ENCODE measurements at regions not wholly inside any gene's neighbourhood (a gene's known extent, or its start where the extent isn't known, plus 50 kb on each side); places are given as distances from the start of the nearest gene placed in this dataset.

- DNase-seq (ENCODE audit: low read depth), result peak; percentile 11
- TF ChIP-seq, protein P1, sequence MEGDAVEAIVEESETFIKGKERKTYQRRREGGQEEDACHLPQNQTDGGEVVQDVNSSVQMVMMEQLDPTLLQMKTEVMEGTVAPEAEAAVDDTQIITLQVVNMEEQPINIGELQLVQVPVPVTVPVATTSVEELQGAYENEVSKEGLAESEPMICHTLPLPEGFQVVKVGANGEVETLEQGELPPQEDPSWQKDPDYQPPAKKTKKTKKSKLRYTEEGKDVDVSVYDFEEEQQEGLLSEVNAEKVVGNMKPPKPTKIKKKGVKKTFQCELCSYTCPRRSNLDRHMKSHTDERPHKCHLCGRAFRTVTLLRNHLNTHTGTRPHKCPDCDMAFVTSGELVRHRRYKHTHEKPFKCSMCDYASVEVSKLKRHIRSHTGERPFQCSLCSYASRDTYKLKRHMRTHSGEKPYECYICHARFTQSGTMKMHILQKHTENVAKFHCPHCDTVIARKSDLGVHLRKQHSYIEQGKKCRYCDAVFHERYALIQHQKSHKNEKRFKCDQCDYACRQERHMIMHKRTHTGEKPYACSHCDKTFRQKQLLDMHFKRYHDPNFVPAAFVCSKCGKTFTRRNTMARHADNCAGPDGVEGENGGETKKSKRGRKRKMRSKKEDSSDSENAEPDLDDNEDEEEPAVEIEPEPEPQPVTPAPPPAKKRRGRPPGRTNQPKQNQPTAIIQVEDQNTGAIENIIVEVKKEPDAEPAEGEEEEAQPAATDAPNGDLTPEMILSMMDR (conservative IDR thresholded peaks at IDR 0.05; ENCODE audit: low read length), result no peak
- no peak overlapping the region for H3K4me3 ChIP-seq (ENCODE audit: low read length)
Measured at GRCh38 chr1:193435781-193436180, 249.4 kb upstream of the B3GALT2 start.

GRCh38 chr1:193434319-193434718 is 247.9 kb upstream of the B3GALT2 start:
- TF ChIP-seq, protein P1 (conservative IDR thresholded peaks at IDR 0.05; ENCODE audit: low read length), result no peak
- DNase-seq (ENCODE audit: low read depth), result no peak
- H3K4me3 ChIP-seq (ENCODE audit: low read length), result no peak overlapping the region

DNA sequence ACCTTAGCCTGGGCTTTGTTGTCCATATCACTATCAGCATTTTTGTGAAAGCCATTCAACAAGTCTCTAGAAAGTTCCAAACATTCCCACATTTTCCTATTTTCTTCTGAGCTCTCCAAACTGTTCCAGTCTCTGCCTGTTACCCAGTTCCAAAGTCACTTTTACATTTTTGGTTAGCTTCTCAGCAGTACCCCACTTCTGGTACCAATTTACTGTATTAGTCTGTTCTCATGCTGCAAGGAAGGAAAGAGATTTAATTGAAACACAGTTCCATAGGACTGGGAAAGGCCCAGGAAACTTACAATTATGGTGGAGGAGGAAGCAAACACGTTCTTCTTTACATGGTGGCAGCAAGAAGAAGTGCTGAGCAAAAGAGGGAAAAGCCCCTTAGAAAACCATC is 247.2 kb upstream of the B3GALT2 start:
- TF ChIP-seq, protein P1 (conservative IDR thresholded peaks at IDR 0.05; ENCODE audit: low read length), result no peak
- DNase-seq (ENCODE audit: low read depth), result no peak

GRCh38 chr1:193432979-193433587 is 246.7 kb upstream of the B3GALT2 start:
- TF ChIP-seq, protein P1 (conservative IDR thresholded peaks at IDR 0.05; ENCODE audit: low read length), result no peak
- DNase-seq (ENCODE audit: low read depth), result no peak
- no peak overlapping the region for H3K4me3 ChIP-seq (ENCODE audit: low read length)

More for the DNA sequence above, 247.2 kb upstream of the B3GALT2 start:
- no peak overlapping the region for H3K4me3 ChIP-seq (ENCODE audit: low read length)

GRCh38 chr1:193431265-193431977 is 245.0 kb upstream of the B3GALT2 start:
- no peak for DNase-seq (ENCODE audit: low read depth)
- TF ChIP-seq, protein P1 (conservative IDR thresholded peaks at IDR 0.05; ENCODE audit: low read length), result no peak
- H3K4me3 ChIP-seq (ENCODE audit: low read length), result no peak overlapping the region

GRCh38 chr1:193427524-193427923 is 241.1 kb upstream of the B3GALT2 start:
- TF ChIP-seq, protein P1 (conservative IDR thresholded peaks at IDR 0.05; ENCODE audit: low read length), result no peak
- no peak overlapping the region for H3K4me3 ChIP-seq (ENCODE audit: low read length)
- no peak for DNase-seq (ENCODE audit: low read depth)

DNA sequence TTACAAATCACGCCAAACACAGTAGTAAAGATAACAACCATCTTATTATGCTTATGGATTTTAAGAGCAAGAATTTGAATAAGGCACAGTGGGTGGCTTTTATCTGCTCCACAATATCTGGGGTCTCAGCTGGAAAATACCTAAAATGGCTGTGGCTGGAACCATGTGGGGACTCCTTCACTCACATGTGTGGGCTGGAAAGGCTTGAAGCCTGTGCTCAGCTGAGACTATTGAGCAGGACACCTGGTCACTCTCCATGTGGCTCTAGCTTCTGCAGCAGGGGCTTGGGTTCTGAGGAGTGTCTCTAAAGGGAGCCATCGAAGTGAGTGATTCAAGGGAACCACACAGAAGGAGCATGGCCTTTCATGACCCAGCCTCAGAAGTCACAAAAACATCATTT is 239.6 kb upstream of the B3GALT2 start:
- TF ChIP-seq, protein P1 (conservative IDR thresholded peaks at IDR 0.05; ENCODE audit: low read length), result no peak
- no peak for DNase-seq (ENCODE audit: low read depth)
- no peak overlapping the region for H3K4me3 ChIP-seq (ENCODE audit: low read length)
